ENCODE measurements at regions not wholly inside any gene's neighbourhood (a gene's known extent, or its start where the extent isn't known, plus 50 kb on each side); places are given as distances from the start of the nearest gene placed in this dataset.

GRCh38 chr5:25349746-25350145 is 705.0 kb upstream of the CDH10 start:
- Histone ChIP-seq H3K9me3 (peaks cover 0 to 44% (median 3%) of the 10 kb centered on the region in 11 donors), H3K27me3 (no peaks in the 10 kb centered on the region), H3K27ac (no peak overlapping the region), H3K4me3 (no peak overlapping the region), H3K4me1 (no peaks in the 10 kb centered on the region), H3K36me3 (no peaks in the 10 kb centered on the region)
- ATAC-seq (no peak), DNase-seq (no peak)
- intact Hi-C loops (cut with DNase I): no loop called here
- no peak for TF ChIP-seq CTCF (IDR thresholded peaks at IDR 0.05)

- Histone ChIP-seq H3K36me3 (no peaks in the 10 kb centered on the region), H3K27ac (no peak overlapping the region), H3K27me3 (no peaks in the 10 kb centered on the region), H3K9me3 (peaks cover 0 to 40% (median 2%) of the 10 kb centered on the region in 11 donors), H3K4me1 (no peaks in the 10 kb centered on the region), H3K4me3 (no peak overlapping the region)
- ATAC-seq: no peak
- TF ChIP-seq CTCF (IDR thresholded peaks at IDR 0.05): no peak
- intact Hi-C loops (cut with DNase I): no loop called here
- no peak for DNase-seq
- 72 to 76% methylated on average over 5 of the region's 5 CpGs for WGBS, 2 donors
Measured at GRCh38 chr5:25345240-25345771, 700.5 kb upstream of the CDH10 start.

GRCh38 chr5:25339541-25339940 is 694.8 kb upstream of the CDH10 start:
- Histone ChIP-seq H3K36me3 (no peaks in the 10 kb centered on the region), H3K27me3 (no peaks in the 10 kb centered on the region), H3K27ac (no peak overlapping the region), H3K4me1 (no peaks in the 10 kb centered on the region), H3K4me3 (no peak overlapping the region), H3K9me3 (peaks cover 0 to 15% (median 0%) of the 10 kb centered on the region in 11 donors)
- DNase-seq: no peak
- ATAC-seq: no peak
- intact Hi-C loops (cut with DNase I): no loop called here
- TF ChIP-seq CTCF (IDR thresholded peaks at IDR 0.05): no peak
- whole genome bisulfite sequencing, 2 donors: 83 to 85% methylated on average over 5 of the region's 5 CpGs

- TF ChIP-seq CTCF (IDR thresholded peaks at IDR 0.05): no peak
- intact Hi-C loops (cut with DNase I): no loop called here
- no peaks in the 10 kb centered on the region for H3K36me3 ChIP-seq
- no peak for DNase-seq
- H3K27me3 ChIP-seq: no peaks in the 10 kb centered on the region
- H3K4me1 ChIP-seq: no peaks in the 10 kb centered on the region
- H3K4me3 ChIP-seq: no peak overlapping the region
- WGBS, 2 donors: 71 to 72% methylated on average over 6 of the region's 6 CpGs
- no peak overlapping the region for H3K27ac ChIP-seq
- ATAC-seq: no peak
- H3K9me3 ChIP-seq: peaks cover 0 to 12% (median 0%) of the 10 kb centered on the region in 11 donors
Measured at GRCh38 chr5:25334350-25334749, 689.6 kb upstream of the CDH10 start.

Measured in heart right ventricle (tissue), 16 donors.